HFF-Myc (cell line): ENCODE measurements at regions not wholly inside any gene's neighbourhood (a gene's known extent, or its start where the extent isn't known, plus 50 kb on each side); places are given as distances from the start of the nearest gene placed in this dataset.

Experiments used
- DNase-seq: peaks from one replicate; pipeline ENCODE4 v3.0.0-alpha.2; 2011; ENCODE audit warnings: low read depth; ENCODE audit errors: extremely low read depth
- H3K4me3 ChIP-seq: replicated peaks from 2 replicates; pipeline ENCODE4 v1.5.1; 2011; ENCODE audit warnings: low read depth, mild to moderate bottlenecking, control low read depth, low read length
- CTCF ChIP-seq: IDR thresholded peaks from 2 replicates; pipeline ENCODE4 v1.5.1; 2012; ENCODE audit warnings: mild to moderate bottlenecking, low read depth, low read length, control low read depth; ENCODE audit errors: missing control alignments

- no peak for TF ChIP-seq CTCF
- no peak overlapping the region for H3K4me3 ChIP-seq
- DNase-seq = peak; percentile 53
Observed at GRCh38 chr5:71887680-71888079, 168.6 kb downstream of the CARTPT start.

DNA sequence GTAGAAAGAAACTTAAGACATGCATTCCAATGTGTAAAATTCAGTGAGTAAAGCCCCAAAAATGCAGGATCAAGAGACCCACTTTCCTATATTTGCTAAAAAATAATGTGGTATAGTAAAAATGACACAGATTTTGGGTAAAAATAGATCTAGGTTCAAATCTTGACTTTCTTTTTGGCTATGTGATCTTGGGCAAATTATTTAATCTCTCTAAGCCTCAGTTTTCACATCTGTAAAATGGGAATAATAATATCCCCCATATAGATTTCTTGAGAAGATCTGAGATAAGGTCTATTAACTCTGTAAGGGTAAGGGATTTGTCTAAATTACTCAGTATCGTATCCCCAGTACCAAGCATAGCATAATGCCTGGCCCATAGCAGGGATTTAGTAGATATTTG lies 172.3 kb downstream of the CARTPT start:
- TF ChIP-seq CTCF = no peak
- DNase-seq = no peak
- H3K4me3 ChIP-seq = no peak overlapping the region

DNA sequence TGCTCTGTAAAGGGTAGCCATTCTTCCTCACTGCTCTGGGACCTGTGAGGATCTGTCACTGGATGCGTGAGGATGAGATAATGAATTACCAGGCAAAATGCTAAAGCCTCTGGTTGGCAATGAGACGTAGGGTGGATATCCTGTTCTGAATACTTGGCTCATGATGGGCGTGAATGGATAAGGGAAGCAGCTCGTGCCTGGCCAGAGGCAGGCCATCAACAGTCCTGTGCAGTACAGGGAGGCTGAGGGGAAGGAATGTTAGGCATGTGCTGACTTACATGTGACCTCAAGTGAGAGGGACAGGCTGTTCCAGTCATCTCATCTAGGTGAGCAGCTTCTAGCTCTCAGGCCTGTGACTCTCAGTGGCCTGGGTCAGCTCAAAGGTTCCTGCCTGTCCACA lies 172.8 kb downstream of the CARTPT start:
- no peak for TF ChIP-seq CTCF
- no peak for DNase-seq
- no peak overlapping the region for H3K4me3 ChIP-seq

GRCh38 chr5:71892641-71893365 lies 173.7 kb downstream of the CARTPT start:
- no peak for DNase-seq
- no peak for TF ChIP-seq CTCF
- no peak overlapping the region for H3K4me3 ChIP-seq

GRCh38 chr5:71893451-71893850 lies 174.4 kb downstream of the CARTPT start:
- TF ChIP-seq CTCF = no peak
- no peak for DNase-seq
- no peak overlapping the region for H3K4me3 ChIP-seq

GRCh38 chr5:71894091-71894490 lies 175.0 kb downstream of the CARTPT start:
- no peak for DNase-seq
- no peak for TF ChIP-seq CTCF
- no peak overlapping the region for H3K4me3 ChIP-seq

- DNase-seq = no peak
- TF ChIP-seq CTCF = no peak
- H3K4me3 ChIP-seq = no peak overlapping the region
Observed at GRCh38 chr5:71895546-71895945, 176.5 kb downstream of the CARTPT start.
